ENCODE measurements at regions not wholly inside any gene's neighbourhood (a gene's known extent, or its start where the extent isn't known, plus 50 kb on each side); places are given as distances from the start of the nearest gene placed in this dataset.

DNA sequence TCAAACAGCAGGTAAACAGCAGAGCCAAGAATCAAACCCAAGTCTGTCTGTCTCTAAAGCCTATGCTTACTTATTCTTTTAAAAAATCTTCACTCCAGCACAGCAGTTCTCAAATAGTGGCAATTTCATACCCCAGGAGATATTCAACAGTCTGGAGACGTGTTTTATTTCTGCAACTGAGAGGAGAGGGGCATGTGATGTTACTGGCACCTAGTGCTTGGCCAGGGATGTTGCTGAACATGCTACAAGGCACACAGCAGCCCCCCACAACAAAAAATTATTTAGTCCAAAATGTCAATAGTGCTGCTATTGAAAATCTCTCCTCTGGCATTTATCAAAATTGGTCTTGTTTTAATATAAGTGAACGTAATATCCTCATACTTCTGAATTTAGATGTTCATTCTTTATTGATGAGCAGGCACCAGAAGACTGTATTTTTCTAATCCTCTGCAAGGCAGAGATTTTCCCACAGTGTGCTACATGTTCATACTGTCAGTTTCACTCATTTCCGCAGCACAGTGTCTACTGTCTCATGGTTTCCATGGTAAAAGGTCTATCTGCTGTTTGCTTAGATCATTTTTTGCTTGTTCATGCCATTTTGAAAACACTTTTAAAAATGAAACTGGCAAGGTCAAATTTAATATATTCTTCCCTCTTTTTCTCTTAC, 90.5 kb downstream of the LRATD1 start:
- TF ChIP-seq, protein P1, sequence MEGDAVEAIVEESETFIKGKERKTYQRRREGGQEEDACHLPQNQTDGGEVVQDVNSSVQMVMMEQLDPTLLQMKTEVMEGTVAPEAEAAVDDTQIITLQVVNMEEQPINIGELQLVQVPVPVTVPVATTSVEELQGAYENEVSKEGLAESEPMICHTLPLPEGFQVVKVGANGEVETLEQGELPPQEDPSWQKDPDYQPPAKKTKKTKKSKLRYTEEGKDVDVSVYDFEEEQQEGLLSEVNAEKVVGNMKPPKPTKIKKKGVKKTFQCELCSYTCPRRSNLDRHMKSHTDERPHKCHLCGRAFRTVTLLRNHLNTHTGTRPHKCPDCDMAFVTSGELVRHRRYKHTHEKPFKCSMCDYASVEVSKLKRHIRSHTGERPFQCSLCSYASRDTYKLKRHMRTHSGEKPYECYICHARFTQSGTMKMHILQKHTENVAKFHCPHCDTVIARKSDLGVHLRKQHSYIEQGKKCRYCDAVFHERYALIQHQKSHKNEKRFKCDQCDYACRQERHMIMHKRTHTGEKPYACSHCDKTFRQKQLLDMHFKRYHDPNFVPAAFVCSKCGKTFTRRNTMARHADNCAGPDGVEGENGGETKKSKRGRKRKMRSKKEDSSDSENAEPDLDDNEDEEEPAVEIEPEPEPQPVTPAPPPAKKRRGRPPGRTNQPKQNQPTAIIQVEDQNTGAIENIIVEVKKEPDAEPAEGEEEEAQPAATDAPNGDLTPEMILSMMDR (IDR thresholded peaks at IDR 0.05; ENCODE audit: borderline replicate concordance, control extremely low read depth, extremely low read depth, insufficient read depth, missing control alignments) = no peak
- in situ Hi-C loops (cut with MboI; ENCODE audit: low sequenced_read_pairs, unreplicated experiment) = no loop called here
- no peak for DNase-seq (ENCODE audit: low spot score)

DNA sequence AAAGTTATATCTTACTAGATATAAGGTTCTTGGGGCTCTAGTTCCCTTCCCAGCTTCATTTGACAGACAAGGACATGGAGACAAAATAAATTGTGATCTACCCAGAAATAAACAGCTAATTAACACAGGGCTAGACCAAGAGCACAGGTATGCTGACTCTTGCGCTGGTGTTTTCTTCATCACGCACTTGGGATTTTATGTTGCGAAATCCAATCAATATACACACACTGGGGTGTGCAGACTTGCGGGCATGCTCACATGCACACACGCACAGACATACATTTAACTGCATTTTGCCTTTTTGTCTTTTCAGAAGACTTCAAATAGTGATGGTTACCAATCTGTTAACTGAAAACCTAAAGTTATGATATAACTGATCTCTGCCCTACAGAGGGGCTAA, 91.2 kb downstream of the LRATD1 start:
- in situ Hi-C loops (cut with MboI; ENCODE audit: low sequenced_read_pairs, unreplicated experiment) = no loop called here
- TF ChIP-seq, protein P1 (IDR thresholded peaks at IDR 0.05; ENCODE audit: borderline replicate concordance, control extremely low read depth, extremely low read depth, insufficient read depth, missing control alignments) = no peak
- no peak for DNase-seq (ENCODE audit: low spot score)

DNA sequence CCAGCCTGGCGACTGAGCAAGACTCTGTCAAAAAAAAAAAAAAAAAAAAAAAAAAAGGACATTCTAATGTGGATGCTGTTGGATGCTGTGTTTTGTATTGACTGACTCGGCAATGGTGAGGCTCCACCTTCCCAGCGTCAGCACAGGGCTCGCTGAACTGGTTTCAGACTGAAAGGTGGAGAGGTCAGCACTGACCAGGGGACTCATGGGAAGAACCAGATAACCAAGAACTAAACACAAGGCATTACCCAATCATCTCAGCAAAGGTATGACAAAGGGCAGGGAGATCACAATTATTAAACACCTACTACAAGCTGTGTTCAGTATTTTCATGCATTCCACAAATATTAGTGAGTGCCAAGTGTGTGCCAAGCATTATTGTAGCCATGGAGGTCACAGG, 103.2 kb downstream of the LRATD1 start:
- DNase-seq (ENCODE audit: low spot score) = no peak
- TF ChIP-seq, protein P1 (IDR thresholded peaks at IDR 0.05; ENCODE audit: borderline replicate concordance, control extremely low read depth, extremely low read depth, insufficient read depth, missing control alignments) = no peak
- in situ Hi-C loops (cut with MboI; ENCODE audit: low sequenced_read_pairs, unreplicated experiment) = no loop called here

DNA sequence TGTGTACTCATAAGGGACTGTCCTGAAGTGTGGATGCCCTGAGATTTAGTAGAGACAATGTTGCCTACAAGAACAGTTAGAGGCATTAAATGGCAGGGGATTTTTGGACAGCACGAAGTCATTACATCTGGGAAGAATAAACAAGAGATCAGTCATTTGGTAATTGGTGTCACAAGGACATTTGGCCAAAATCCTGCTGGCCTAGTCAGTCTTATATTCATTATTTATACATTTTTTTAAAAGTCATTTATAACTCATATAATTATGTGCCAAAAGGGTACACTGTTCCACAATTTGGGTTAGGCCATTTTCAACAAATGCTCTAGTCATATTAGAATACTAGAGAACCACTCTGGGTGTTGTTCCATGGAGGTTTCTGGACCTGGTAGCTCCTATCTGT, 104.7 kb downstream of the LRATD1 start:
- DNase-seq (ENCODE audit: low spot score) = no peak

DNA sequence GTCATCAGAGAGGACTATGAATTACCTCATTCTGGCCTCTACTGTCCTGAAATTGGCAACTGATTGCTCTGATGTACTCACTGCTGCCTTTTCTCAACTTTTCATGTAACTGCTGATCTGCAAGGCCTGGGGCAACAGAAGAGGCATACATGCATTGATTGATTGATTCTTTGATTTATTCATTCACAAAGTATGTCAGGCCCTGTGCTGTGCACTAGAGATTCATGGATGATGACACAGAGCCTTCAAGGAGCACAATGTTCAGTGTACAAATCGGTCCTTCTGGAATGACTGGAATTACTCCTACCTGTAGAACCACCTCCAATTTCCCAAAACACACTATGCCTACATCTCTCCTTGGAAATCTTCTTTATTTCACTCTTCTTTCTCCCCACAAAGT, 111.3 kb downstream of the LRATD1 start:
- TF ChIP-seq, protein P1 (IDR thresholded peaks at IDR 0.05; ENCODE audit: borderline replicate concordance, control extremely low read depth, extremely low read depth, insufficient read depth, missing control alignments) = no peak
- in situ Hi-C loops (cut with MboI; ENCODE audit: low sequenced_read_pairs, unreplicated experiment) = no loop called here
- no peak for DNase-seq (ENCODE audit: low spot score)

More for the DNA sequence above, 104.7 kb downstream of the LRATD1 start:
- TF ChIP-seq, protein P1 (IDR thresholded peaks at IDR 0.05; ENCODE audit: borderline replicate concordance, control extremely low read depth, extremely low read depth, insufficient read depth, missing control alignments) = no peak
- in situ Hi-C loops (cut with MboI; ENCODE audit: low sequenced_read_pairs, unreplicated experiment) = no loop called here

DNA sequence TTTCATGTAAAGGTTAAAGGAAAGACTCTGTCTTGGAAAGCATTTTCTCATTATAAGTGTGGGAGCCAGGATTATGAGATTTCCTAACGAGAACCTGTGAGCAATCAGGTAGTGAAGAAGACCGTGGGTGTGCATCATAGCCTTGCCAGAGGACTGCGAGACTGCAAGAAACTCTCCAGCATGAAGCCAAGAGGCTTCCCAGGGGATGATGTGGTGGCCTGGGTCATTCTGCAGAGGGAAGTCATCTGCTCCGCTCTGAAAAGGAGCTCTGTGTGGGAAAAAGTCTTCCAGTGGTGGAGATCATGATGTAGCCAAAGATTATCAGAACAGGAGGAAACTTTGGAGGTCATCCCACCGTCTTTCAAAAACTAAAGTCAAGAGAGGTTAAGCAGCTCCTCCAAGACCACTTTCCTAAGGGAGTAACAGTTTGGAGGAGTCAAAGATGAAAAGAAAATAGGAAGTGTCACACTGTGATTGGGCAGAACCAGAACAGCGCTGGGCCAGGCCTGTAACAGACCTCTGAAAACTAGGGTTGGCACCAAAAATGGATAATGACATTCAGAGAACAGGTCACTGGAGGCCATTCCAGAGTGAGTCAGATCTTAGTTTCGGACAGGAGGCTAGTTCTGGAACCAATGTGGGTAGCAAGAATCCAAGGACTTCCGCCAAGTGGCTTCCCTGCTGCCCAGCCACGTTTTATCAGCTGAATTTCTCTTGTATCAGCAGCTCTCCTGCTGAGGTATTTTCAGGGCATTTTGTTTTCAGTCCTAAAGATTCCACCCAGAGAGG, 113.0 kb downstream of the LRATD1 start:
- in situ Hi-C loops (cut with MboI; ENCODE audit: low sequenced_read_pairs, unreplicated experiment) = no loop called here
- no peak for DNase-seq (ENCODE audit: low spot score)
- TF ChIP-seq, protein P1 (IDR thresholded peaks at IDR 0.05; ENCODE audit: borderline replicate concordance, control extremely low read depth, extremely low read depth, insufficient read depth, missing control alignments) = no peak
